ENCODE measurements at regions not wholly inside any gene's neighbourhood (a gene's known extent, or its start where the extent isn't known, plus 50 kb on each side); places are given as distances from the start of the nearest gene placed in this dataset.

GRCh38 chr15:68488966-68489365 is 57.0 kb upstream of the ITGA11 start:
- Histone ChIP-seq H3K27me3 (ENCODE audit: control insufficient read depth in 2 of 2, insufficient read depth in 2 of 2, low read length in 2 of 2) (peaks cover 20% of the 10 kb centered on the region in 2 experiments), H3K4me2 (ENCODE audit: insufficient read depth, low read length) (no peak overlapping the region), H3K36me3 (ENCODE audit: control insufficient read depth in 2 of 2, extremely low read depth in 1 of 2, insufficient read depth in 2 of 2, low read length in 2 of 2) (no peaks in the 10 kb centered on the region), H3K9me3 (replicated peaks; ENCODE audit: control insufficient read depth, insufficient read depth, low read length) (no peaks in the 10 kb centered on the region), H3K4me3 (replicated peaks in 1 of 3; ENCODE audit: insufficient read depth in 1 of 3, low read depth in 1 of 3, low read length in 3 of 3) (no peak overlapping the region), H3K9ac (replicated peaks; ENCODE audit: extremely low read depth, insufficient read depth, low read length) (no peak overlapping the region), H4K20me1 (replicated peaks; ENCODE audit: control insufficient read depth, extremely low read depth, insufficient read depth, low read length) (no peaks in the 10 kb centered on the region), H3K79me2 (ENCODE audit: control insufficient read depth, insufficient read depth, low read length) (no peaks in the 10 kb centered on the region), H2AFZ (ENCODE audit: low read depth, low read length) (no peak overlapping the region), H3K4me1 (ENCODE audit: control insufficient read depth, extremely low read depth, insufficient read depth, low read length) (no peaks in the 10 kb centered on the region), H3K27ac (ENCODE audit: insufficient read depth, low read depth, low read length) (no peak overlapping the region), H3K9me1 (replicated peaks; ENCODE audit: control insufficient read depth, extremely low read depth, insufficient read depth, low read length) (no peaks in the 10 kb centered on the region)
- BruUV-seq (replicated peaks) = no TSS peak
- intact Hi-C loops (cut with micrococcal nuclease) = no loop called here
- DNase-seq (ENCODE audit: low read depth, low spot score) = no peak
- dilution Hi-C loops (cut with MboI; ENCODE audit: extremely low pct_ligation_motif_present, low sequenced_read_pairs) = no loop called here
- POLR2A ChIA-PET = no interaction called here
- no peak for FAIRE-seq
- CTCF ChIA-PET = interaction anchor here (1.0 kb wide), 1 partner anchor 32 kb away, joined by 3 read pairs; no protein-coding TSS in a partner anchor
- TF ChIP-seq GATA2 (IDR thresholded peaks at IDR 0.05; ENCODE audit: insufficient read depth, insufficient read length, low read depth, low read length) = no peak
- TF ChIP-seq MYC (IDR thresholded peaks at IDR 0.05; ENCODE audit: low read depth, low read length) = no peak
- TF ChIP-seq CTCF (IDR thresholded peaks at IDR 0.05; ENCODE audit: extremely low read depth in 1 of 2, insufficient read depth in 1 of 2, low read depth in 1 of 2, low read length in 2 of 2) = no peak
- no peak for TF ChIP-seq JUN (IDR thresholded peaks at IDR 0.05; ENCODE audit: borderline replicate concordance, insufficient read depth, insufficient read length, low read depth)
- no peak for TF ChIP-seq FOS (IDR thresholded peaks at IDR 0.05; ENCODE audit: borderline replicate concordance, insufficient read depth, low read length)
- no peak for TF ChIP-seq MAX (IDR thresholded peaks at IDR 0.05; ENCODE audit: insufficient read depth, insufficient read length)
- no peak for TF ChIP-seq POLR2A (IDR thresholded peaks at IDR 0.05; ENCODE audit: low read depth, low read length)
- TF ChIP-seq POLR2AphosphoS5 (IDR thresholded peaks at IDR 0.05; ENCODE audit: insufficient read depth, low read depth, low read length) = no peak
- no peak for TF ChIP-seq EZH2 (IDR thresholded peaks at IDR 0.05; ENCODE audit: borderline replicate concordance, low read depth, low read length, severe bottlenecking)

All from endothelial cell of umbilical vein (primary cell).